Raji (cell line): ENCODE measurements at regions not wholly inside any gene's neighbourhood (a gene's known extent, or its start where the extent isn't known, plus 50 kb on each side); places are given as distances from the start of the nearest gene placed in this dataset.

Experiments
- POLR2A ChIP-seq: IDR thresholded peaks from 2 replicates; pipeline ENCODE4 v1.6.1; 2011; ENCODE audit warnings: low read depth, low read length, control low read depth; ENCODE audit not compliant: insufficient read depth

GRCh38 chr7:68311958-68312357 lies 1286.3 kb upstream of the AUTS2 start:
- TF ChIP-seq POLR2A, result no peak

DNA sequence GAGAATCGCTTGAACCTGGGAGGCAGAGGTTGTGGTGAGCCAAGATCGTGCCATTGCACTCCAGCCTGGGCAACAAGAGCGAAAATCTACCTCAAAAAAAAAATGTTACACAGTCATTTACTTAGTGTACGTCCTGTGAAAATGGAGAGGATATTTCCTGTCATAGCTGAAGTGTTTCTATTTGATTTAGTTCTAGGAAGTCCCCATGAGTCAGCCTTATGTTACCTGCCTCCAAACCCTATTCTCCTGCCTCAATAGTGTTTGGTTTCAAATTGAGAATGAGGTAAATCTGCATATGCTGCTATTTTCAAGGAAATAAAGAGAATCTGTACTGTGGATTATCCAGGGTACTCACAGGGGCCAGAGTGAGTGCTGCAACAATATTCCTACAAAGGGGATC lies 1284.5 kb upstream of the AUTS2 start:
- no peak for TF ChIP-seq POLR2A

DNA sequence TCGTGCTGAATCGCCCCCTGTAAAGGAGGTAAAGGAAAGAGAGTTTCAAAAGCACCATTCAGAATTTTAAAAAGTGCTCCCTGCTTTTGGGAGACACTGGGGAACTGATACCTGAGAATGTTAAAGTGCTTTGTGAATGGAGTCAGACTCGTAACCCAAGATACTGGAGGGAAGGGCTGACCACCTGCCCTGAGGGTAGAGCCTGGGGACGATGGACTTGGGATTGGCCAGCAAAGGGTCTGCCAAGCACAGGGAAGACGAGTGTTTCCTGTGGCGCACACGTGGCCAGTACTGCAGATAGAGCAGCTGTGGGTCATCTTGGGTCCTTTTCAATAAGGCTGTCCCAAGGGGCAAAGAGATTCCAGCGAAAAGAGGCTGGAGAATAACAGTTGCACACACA lies 1284.1 kb upstream of the AUTS2 start:
- TF ChIP-seq POLR2A, result no peak

GRCh38 chr7:68317476-68317875 lies 1280.8 kb upstream of the AUTS2 start:
- no peak for TF ChIP-seq POLR2A

DNA sequence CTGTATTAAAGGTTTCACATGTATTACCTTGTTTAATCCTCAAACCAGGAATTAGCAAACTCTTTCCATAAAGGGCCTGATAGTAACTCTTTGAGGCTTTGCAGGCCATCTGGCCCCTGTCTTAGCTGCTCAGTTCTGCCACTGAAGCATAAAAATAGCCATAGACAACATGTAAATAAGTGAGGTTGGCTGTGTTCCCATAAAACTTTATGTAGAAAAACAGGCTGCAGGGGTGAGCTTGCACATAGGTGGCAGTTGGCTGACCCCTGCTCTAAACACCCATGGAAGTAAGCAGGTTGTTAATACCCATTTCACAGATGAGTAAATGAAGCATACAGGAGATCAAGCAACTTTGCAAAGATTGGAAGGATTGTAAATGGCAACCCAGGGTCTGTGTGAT lies 1279.2 kb upstream of the AUTS2 start:
- TF ChIP-seq POLR2A, result no peak

DNA sequence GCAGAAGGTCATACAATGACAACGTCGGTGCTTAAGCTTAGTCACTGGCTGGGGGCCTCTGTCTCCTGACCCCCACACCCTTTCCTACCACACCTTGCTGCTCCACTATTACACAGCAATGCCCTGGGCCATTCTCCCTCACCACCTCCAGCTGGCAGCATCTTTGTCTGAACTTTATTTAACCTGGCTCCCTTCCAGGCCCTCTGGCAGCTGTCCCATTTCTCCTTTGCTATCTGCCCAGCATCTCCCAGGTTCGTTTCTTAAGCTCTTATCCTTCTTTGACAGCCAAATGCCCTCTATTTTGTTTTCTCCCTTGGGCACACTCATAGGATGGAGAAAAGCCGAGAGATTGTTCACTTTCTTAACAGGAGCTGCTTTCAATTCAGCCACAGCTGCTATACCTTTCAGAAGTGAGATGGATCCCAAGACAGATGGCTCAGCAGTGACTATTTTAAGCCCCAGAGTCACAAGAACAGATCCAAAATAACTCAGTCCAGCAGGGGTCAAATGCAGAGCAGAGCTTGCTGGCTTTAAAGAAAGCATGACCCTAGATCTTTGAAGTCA lies 1277.1 kb upstream of the AUTS2 start:
- no peak for TF ChIP-seq POLR2A

- TF ChIP-seq POLR2A, result no peak
Observed at GRCh38 chr7:68321776-68322496, 1276.3 kb upstream of the AUTS2 start.

DNA sequence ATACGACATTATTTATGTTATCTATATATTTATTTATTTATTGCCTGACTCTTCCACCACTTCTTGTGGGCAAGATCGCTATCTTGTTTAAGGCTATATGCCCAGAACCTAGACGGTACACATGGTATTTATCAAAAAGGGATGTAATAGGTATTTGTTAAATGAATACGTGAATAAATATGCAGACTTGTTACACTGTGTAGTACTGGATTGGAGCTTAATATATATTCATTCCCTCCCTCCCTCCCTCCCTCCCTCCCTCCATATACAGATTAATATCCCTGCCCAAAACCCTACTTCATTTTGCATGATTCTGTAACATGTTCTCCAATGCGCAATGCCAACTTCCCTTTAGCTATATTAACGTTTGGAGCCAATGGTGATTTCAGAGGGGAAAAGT lies 1273.7 kb upstream of the AUTS2 start:
- TF ChIP-seq POLR2A, result no peak

GRCh38 chr7:68334216-68334615 lies 1264.1 kb upstream of the AUTS2 start:
- no peak for TF ChIP-seq POLR2A

- TF ChIP-seq POLR2A, result no peak
Observed at GRCh38 chr7:68334636-68335272, 1263.5 kb upstream of the AUTS2 start.

DNA sequence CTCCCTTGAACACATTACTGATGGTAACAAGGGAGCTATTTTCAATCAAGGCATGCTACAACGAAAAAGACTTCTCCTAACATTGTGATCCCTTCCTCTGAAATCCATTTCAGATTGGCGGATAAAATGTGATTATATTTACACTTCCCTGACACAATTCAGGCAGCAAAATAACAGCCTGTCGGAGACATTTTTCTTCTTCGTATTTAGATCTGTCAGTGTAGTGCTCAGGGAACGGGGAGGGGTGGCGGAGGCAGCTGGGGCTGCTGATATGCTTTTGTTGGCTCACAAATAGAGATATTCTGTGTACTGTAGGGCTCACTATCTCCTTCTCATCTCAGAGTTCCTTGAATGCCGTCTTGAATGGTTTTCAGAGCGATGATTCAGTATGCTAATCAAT lies 1261.7 kb upstream of the AUTS2 start:
- TF ChIP-seq POLR2A, result no peak

- TF ChIP-seq POLR2A, result no peak
Observed at GRCh38 chr7:68348401-68348800, 1249.9 kb upstream of the AUTS2 start.

DNA sequence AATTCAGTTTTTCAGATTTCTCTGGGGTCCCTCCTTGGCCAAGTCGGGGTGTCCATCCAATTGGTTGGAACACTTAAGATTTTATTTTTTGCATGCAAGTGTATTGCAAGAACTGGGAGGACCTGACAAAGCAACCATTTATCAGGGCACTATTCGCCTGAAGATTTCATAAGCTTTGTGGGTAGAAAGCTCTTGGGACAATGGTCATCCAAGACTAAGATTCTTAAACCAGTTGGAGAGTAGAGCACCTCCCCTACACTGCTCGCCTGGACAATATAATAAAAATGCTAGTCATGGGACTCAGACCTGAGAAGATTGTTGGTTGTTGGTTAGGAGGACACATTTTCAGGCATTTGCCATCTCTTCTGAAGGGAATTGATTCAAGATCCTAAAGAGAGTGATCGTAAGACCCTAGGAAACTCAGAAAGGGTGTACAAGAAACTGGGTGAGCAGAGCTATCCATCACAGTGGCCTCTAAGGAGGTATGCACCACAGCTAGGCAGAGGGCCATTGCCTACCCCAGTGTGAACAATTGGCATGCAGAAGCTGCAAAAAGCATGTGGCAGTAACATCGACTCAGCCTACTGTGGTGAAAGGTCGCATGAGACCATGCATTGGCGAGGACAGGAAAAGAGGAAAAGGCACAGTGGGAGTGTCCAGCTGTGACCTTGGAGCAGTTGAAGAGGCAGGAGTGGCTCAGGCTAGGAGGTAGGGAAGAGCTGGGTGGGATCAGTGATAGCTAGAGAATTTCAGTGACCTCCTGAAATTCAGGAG lies 1235.3 kb upstream of the AUTS2 start:
- no peak for TF ChIP-seq POLR2A

- no peak for TF ChIP-seq POLR2A
Observed at GRCh38 chr7:68364886-68365625, 1233.2 kb upstream of the AUTS2 start.

DNA sequence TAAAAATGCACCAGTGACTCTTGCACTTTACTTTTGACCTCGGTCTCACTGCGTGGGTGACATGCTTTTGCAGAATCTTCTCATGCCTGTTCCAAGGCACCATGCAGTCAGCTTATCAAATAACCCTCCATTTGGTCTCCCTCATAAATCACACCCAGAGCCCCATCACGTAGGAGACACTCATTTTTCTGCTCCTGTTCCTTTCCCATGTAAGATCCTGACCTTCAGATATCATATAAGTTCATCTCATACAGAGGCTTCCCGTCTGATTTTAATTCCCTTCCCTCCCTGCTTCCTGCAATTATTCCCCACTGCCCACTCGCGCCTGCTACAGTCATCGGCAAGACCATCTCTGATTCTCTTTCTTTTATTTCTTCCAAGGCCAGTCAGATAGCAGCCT lies 1226.3 kb upstream of the AUTS2 start:
- TF ChIP-seq POLR2A, result no peak
